NCI-H510A (cell line): ENCODE measurements at regions not wholly inside any gene's neighbourhood (a gene's known extent, or its start where the extent isn't known, plus 50 kb on each side); places are given as distances from the start of the nearest gene placed in this dataset.

Experiments
- DNase-seq: peaks from one replicate; lab custom pipeline; 2025; lab: John Stamatoyannopoulos, UW

DNA sequence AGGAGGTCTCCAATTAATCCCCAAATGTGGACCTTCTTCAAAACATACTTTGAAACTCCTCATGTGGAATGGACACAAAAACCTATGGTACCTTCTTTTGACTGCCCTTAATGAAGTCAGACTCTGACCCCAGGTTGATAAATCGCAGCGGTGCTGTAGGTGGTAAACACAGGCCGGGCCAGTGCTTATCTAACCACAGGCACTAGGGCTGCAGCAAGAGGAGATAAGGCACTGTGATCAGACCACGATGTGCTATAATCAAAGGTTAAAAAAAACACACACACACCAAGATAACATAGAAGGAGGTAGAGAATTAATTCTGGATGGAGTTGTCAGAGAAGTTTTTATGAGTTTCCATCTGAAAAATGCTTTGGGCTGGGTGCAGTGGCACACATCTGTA lies 52.3 kb upstream of the SIPA1L2 start:
- DNase-seq = no peak

DNA sequence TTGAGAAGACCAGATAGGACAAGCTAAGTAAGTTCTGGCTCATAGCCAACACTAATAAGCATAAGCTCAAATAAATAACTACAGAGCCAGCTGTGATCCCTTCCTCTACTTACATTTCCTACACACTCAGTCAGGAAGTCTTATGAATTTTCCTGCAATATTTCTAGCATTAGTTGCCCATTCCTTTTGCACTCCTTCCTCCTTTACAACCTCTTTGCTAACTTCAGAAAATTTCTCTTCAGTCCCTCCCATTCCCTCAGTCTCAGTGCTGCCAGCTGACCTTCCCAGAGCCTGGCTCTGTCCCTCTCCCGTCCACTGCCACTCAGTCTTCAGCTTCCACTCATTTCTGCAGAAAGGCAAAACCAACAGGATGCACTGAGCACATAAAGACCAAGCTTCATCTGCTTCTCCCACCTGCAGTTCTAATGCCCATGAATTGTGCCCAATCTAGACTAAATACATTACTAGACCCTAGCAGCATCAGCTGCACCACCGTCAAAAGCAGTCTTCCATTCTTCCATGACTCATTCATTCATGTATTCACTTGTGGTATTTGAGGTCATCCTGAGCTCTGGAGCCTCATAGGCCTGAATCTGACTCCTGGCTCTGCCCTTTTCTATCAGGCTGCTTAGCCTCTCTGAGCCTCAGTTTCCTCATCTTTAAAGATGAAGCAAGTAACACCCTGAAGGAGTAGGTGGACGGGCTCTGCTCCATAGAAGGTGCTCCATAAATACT lies 54.6 kb upstream of the SIPA1L2 start:
- peak; percentile 19 for DNase-seq

DNA sequence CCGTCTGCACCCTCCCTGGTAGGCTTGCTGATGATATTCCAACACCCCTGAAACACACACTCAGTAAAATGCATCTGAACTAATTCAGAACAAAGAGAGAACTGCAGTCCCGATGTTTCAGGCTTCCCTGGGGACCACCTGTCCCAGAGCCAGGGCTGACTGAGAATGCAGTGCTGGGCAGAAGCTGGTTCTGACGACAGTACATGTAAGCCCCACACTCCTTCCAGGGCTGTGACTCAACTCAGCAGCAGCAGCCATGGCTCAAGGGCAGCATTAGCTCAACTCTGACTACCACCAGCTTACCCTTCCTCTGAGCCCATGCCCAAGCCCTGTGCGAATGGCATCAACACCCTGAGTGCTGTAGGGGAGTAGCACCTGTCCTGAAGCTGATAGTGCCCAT lies 56.4 kb upstream of the SIPA1L2 start:
- no peak for DNase-seq

DNA sequence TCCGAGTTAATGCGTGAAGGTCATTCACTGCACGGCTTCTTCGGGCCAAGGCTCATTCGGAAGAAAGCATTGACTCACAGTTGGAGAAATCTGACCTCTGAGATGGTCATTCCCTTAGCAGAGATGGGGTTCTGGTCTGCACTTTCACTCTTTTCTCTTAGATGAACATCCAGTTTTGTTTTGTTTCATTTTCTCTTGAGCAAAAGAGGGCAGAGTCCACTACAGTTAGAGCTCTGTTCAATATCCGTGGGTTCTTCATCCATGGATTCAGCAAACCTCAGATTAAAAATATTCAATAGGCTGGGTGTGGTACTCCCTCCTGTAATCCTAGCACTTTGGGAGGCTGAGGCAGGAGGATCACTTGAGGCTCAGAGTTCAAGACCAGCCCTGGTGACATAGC lies 57.4 kb upstream of the SIPA1L2 start:
- no peak for DNase-seq

DNA sequence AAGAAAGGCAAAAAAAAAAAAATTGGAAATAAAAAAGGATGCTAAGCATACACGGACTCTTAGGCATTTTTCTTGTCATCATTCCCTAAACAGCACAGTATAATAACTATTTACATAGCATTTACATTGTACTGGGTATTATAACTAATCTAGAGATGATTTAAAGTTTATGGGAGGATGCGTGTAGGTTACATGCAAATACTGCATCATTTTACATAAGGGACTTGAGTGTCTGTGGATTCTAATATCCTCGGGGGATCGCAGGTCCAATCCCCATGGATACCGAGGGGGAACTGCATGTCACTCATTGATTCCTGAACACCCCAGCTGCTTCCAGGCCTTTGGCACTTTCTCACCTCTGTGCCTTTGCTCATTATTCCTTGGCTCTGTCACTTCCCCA lies 57.8 kb upstream of the SIPA1L2 start:
- DNase-seq = no peak

DNA sequence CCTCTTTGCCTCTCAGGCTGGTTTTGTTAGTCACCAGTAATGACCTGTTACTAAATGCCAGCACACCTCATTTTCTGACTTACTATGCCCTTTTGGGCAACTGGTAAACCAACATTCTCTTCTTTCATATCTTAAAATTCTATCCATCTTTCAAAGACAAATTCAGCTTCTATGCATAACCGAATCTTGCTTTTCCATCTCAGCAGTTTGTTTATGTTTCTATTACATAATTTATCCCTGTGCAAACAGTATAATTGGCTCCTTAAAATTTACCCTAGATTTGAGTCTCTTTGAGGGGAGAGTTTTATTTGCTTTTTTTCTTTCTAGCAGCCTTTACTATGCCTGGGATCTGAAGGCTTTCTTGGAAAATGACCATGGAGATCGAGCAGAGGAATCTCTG lies 58.5 kb upstream of the SIPA1L2 start:
- DNase-seq = no peak

DNA sequence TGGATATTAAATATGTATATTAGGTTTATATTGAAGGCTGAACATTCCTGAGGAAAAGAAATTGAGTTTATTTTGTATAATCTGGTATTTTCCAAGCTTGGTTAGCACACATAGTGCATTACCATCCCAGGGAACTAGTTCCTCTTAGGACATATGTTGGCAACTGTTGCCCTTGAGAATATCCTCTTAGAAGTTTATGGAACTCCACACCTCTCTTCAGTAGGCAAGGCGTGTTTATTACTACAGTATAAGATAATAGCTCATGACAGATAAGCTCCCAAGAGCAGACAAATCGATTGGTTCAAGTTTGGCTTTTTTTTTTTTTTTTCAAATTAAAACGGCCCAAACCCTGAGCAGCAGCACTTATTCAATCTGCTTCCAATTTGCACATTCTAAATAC lies 59.8 kb upstream of the SIPA1L2 start:
- DNase-seq = no peak

DNA sequence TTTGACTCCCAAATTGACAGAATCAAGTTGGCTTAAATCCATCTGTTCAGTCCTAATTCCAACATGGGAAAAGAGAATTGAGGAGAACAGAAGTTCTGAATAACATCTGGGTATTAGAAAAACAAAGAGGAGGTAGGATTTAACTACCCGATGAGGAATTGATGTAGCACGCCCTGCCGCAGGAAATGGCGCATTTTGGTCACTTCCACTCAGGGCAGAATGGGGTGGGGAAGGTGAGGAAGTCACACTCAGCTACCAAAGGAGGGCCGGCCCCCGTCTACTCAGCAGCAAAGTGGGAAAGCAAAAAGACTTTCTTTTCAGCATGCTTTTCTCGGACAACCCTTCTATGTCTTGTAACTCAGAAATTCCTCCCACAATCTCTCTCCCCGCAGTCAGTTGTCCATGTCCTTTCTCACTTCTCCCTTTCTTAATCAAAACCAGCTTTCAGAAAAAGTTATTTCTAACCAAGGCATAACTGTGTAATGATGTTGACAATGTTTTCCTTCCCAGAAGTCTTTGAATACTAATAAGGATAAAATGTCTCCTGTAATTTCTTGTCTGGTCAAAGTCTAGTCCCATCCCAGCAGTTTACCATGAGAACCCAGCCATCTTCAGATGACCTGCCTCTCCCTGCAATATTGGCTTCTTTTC lies 60.5 kb upstream of the SIPA1L2 start:
- DNase-seq = no peak

DNA sequence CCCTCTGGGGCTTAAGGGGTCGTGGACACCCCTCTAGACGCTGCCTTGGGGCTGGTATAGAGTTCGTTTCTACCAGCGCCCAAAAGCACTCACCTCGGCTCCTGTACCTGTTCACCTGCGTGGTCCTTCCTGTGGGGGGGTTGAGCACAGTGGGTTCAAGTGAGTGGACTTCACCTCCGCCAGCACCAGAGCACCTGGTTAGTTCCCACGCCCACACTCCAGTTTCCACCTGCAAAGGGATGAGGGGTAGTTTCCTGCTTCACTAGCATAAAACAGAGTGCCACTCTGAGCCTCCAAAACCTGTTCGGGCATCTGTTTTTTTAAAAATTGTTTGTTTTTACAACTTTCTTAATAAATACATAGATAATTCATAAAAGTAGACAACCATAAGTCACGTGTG lies 64.5 kb upstream of the SIPA1L2 start:
- DNase-seq = no peak

DNA sequence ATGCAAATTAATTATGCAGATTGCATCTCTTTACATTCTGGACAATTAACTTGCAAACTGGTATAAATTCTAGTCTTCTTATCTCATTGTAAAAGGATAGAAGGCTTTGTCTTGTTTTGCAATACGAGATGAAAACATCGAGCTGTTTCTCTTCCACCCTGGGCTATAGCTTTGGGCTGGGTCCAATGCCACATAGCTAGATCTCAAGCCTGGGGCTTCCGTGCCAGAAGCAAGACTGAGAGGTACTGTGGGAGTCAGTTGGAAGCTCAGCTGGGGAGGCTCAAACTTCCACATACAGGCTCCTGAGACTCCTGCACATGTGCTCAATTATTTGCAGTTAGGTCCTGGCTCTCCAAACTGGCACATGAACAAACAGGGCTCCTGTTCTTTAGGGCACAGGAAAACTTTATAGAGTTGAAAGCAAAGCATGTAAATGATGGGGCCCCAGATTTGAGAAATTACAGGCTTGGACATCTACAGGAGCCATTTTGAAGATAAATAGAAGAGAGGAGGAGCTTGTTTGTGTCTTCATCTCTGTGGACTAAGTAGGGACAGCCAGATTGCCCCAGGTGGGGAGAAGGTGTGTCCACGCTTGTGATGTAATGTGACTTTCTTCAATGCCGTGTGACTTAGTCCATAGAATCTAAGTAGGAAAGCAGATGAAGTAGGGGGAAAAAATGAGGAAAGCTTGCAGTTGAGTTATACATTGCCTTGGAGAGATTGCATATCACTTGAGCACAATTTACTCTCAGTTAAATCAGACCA lies 65.9 kb upstream of the SIPA1L2 start:
- DNase-seq = no peak

DNA sequence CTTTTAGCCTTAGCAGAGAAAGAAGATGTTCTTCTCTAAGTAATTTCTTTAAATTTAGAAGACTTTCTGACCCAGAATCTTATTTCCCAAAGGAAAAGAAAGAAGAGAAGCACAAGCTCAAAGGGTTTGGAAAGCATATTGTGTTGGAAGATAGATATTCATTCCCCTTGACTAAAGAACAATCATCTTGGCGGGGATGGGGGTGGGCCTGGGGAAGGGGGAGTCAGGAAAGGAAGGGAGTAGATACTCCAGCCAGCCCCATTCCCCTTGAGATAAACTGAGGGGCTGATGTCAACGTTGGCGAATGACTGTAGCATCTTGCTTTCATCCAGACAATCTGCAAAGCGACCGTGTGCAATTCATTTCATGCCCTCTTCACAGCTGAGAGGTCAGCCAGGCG lies 66.5 kb upstream of the SIPA1L2 start:
- no peak for DNase-seq

DNA sequence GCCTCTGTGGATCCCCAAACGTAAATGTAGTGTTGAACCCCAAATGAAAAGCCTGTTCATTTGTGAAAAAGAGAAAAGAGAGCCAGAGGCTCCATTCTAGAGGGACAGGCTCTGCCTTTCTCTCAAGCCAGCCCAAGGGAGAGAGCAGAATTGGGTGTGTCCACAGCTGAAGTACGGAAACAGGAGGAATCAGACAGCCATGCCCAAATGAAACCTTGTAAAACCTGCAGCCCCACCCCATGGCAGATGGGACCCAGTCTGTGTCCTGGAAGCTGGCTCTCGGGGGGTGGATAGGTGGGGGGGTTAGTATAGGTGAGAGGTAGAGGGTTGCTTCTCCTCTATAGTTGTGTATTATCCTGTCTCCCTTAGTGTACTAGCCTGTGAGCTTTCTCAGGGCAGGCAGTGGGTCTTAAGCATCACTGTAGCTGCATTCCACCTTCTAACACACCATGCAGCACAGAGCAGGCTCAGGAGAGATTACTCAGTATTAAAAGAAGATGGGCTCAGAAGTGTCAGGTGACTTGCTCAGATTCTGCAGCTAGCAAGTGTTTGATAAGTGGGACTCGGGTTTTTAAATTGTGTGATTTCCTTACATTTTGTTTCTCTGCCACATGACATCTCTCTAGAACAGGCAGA lies 67.4 kb upstream of the SIPA1L2 start:
- DNase-seq = no peak

DNA sequence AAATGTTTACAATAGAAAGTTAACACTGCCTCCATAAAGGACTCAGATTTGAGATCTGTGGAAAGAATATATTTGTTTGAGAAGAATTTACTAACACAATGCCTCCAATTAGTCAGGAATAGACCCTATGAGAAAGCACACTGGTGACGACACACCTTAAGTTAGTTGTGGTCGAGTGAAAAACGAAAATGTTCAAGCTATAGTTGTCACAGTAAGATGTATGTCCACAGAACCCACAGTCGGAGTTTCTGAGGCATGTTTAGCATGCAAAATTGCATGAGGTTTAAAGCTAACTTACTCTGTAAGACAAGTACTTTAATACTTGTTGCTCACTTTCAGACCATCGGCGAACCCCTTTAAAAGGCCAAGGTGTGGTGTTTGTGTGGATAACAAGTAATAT lies 69.9 kb upstream of the SIPA1L2 start:
- no peak for DNase-seq

DNA sequence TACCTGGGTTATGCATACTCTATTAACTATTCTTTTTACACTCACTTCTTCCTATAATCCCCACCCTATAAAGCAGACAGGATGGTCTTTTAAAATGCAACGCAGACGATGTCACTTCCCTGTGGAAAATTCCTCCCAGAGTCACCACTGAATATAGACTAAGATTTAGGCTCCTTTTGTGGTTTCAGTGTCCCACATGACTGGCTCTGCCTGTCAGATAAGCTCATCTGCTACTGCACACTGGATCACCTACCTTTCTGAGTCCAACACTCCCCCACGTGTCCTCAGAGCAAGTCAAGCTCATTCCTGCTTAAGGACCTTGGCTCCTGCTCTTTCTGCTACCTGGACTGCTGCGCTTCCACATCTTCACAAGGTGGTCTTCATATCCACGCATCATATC lies 73.0 kb upstream of the SIPA1L2 start:
- DNase-seq = no peak

DNA sequence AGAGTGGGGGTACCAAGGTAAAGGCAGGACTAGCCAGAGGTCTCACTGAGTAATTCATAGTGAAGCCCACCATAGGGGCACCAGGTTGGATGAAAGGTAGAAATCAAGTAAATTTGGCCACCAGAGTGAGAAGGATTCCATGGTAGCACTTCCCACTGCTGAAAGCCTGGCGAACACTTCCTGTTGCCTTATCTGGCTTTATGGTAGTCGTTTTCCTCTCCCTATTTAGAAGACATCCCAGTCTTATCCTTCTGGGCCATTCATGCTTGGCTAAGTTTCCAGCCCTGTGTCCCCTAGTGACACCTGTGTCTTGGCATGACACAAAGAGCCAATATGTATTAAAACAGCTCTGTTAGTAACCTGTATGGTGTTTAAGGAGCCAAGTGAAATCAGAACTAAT lies 74.3 kb upstream of the SIPA1L2 start:
- no peak for DNase-seq

DNA sequence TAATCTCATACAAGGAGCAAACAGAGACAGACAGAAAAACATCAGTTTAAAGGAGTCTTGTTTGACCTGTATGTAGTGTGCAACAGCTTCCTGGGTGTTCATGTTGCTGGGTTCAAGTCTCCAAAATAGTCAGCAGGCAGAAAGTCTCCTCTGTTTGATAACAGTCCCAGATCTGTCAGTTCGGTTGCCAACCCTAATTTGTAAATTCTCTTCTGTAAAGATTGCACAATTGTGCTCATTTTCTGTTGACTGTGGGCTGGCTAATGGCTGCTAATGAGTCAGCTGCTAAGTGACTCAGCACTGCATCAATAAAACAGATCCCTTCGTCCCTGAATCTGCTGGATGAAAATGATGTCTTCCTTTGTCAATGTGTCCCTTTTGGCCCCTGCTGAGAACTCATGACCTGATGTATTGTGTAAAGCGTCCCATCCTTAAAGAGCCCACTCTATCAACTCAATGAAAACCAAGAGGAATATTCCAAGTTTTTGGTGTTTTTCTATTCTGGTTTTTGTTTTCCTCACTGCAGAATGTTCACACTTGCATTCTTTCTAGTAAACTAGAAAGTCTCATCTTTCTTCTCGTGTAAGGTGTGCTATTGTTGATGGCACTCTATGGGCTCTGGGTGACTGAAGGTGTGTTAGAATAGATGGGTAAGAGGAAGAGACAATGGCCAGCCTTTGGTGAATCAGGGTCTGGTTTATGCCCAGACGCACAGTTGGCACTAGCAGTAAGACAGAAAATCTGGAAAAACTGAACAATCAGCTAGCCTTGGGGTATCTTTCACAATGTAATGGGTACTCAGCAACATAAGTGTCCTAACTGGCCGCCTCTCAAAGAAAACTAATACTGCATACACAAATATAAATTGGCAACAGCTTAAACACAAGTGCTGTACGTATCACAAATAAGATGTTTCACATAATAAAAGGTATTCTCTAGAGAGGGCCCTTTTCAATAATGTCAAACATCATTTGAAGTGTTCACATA lies 75.1 kb upstream of the SIPA1L2 start:
- DNase-seq = no peak

DNA sequence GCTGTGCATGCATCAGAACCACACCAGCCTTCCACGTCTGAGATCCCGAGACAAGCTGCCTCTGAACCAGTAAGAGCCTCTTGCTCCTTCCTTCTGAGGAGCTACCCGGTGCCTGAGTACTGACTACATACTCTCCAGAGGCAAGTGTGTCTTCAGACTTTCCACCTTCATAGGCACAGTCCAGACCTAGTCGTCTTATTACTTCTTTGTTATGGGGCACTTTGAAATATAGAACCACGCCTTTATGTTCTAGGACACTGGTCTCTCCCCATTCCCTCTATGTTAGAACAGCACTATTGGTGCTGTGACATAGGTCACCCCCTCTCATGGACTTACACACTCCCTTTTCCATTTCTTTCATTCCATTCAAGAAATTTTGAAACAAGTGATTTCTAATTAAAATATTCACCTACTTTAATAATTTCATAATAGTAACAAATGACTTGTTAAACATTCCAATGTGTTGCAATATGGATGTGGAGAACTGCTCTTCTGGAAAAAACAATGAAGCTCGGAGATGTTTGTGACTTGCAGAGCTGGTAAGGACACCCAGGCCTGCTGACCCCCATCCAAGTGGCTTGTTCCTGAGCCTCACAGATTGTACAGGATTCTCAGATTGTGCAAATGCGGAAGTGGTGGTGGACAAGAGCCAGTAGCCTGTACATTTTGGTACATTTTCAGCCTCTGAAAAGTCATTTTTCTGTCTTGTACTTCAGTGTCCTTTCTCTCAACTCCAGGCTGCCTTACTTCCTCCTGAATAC lies 76.1 kb upstream of the SIPA1L2 start:
- DNase-seq = no peak

DNA sequence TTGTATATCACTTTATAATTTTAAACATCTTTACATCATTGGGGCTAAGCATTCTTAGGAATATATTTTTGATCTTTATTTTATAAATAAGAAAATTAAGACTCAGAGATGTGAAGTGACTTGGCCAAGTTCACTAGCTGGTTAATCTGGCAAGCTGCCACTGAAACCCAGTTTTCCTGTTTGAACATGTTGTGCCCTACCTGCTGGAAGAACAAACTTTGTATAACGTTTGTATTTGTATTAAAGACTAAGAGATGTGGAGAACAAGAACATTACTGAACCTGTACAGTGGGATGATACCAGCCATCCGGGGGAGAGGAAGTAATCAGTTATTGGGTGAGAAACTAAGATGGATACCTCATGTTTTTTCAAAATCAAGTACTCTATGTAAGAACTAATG lies 77.2 kb upstream of the SIPA1L2 start:
- no peak for DNase-seq

DNA sequence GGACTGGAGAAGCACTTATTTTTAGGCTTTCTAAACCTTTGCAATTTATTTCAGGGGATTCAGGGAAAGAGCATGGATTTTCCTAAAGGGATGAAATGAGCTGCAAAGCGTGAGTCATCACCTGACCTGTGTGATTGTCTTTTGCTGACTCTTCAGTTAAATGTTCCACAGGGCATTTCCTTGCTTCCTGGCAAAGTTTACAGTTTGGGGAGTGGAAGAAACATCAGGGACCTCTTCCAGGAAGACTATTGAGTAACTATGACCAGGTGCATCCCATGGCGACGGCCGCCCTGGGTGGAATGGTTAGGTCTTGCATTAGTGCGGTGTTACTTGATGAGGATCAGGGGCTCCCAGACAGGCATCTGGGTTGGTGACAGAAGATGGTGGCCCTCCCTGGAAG lies 79.5 kb upstream of the SIPA1L2 start:
- DNase-seq = no peak

DNA sequence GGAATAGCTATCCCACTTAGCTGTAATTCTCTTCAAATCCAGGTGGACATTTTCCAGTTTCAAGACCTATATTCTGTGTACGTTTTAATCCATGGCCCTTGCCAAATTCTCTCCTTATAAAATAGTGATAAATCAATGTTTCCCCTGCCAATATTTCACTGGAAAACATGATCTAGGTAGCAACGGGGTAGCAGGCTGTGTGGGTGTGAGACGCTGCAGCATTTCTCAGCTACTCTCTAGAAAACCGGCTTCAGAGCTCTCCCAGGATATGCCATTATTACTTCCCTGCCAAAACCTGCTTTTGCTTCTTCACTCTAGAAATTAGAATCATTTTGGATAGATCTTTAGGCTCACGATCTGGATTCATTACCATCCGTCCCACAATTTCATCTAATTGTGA lies 82.1 kb upstream of the SIPA1L2 start:
- no peak for DNase-seq

DNA sequence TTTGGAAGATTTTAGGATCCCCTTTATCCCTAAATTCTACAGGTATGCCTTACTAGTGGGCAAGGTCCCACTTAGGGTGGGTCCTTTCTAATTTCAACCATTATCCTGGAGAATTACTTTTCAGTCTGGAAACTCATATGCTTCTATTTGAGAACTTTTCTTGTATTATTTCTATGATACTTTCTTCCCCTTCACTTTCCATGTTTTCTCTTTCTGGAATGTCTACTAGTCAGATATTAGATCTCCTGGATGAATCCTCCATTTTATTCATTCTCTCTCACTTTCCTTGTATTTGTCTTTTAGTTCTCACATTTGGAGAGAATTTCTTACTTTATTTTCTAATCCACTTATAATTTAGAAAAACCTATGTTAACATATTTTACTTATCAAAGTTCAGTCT lies 83.9 kb upstream of the SIPA1L2 start:
- no peak for DNase-seq
